Activated CD8-positive, alpha-beta T cell treated with anti-CD3 and anti-CD28 coated beads for 36 hours (primary cell): ENCODE measurements at regions not wholly inside any gene's neighbourhood (a gene's known extent, or its start where the extent isn't known, plus 50 kb on each side); places are given as distances from the start of the nearest gene placed in this dataset.

Experiments used
- ATAC-seq: fragments of 200-7000 bp; cut with Tn5 transposase; one replicate; pipeline ENCODE4 v1.10.0; 2021; ENCODE audit warnings: mild to moderate bottlenecking, moderate library complexity
- CTCF ChIA-PET: fragments of 350-600 bp; sonication (Branson Sonifier 250); formaldehyde crosslinking; loops from one replicate; lab custom pipeline; 2021; ENCODE audit warnings: antibody characterized with exemption; lab: Charles Lee
- POLR2A ChIA-PET: fragments of 350-600 bp; sonication (Branson Sonifier 250); formaldehyde crosslinking; loops from one replicate; lab custom pipeline; 2021; ENCODE audit warnings: antibody characterized with exemption; lab: Charles Lee
- DNase-seq: peaks from one replicate; pipeline ENCODE4 v3.0.0-alpha.2; 2020
- H3K27ac Mint-ChIP-seq: one replicate; pipeline ENCODE4 v1.8.0; 2021; ENCODE audit warnings: mild to moderate bottlenecking, mixed read lengths
- H3K27me3 Mint-ChIP-seq: one replicate; pipeline ENCODE4 v1.8.0; 2021; ENCODE audit warnings: mixed read lengths
- H3K36me3 Mint-ChIP-seq: one replicate; pipeline ENCODE4 v1.8.0; 2021; ENCODE audit warnings: low read depth, mixed read lengths
- H3K4me1 Mint-ChIP-seq: one replicate; pipeline ENCODE4 v1.8.0; 2021; ENCODE audit warnings: low read depth, mixed read lengths
- H3K4me3 Mint-ChIP-seq: one replicate; pipeline ENCODE4 v1.8.0; 2021; ENCODE audit warnings: mild to moderate bottlenecking, moderate library complexity, mixed read lengths
- H3K9me3 Mint-ChIP-seq: one replicate; pipeline ENCODE4 v1.8.0; 2021; ENCODE audit warnings: mixed read lengths
- CTCF ChIP-seq: fragments of 200-600 bp; IDR thresholded peaks from one replicate; pipeline ENCODE4 v1.8.0; 2022; ENCODE audit warnings: antibody characterized with exemption, mild to moderate bottlenecking
- intact Hi-C: fragments of 100-400 bp; cut with micrococcal nuclease; formaldehyde crosslinking; loops from one replicate; pipeline ENCODE4 v1.10.0; 2022

DNA sequence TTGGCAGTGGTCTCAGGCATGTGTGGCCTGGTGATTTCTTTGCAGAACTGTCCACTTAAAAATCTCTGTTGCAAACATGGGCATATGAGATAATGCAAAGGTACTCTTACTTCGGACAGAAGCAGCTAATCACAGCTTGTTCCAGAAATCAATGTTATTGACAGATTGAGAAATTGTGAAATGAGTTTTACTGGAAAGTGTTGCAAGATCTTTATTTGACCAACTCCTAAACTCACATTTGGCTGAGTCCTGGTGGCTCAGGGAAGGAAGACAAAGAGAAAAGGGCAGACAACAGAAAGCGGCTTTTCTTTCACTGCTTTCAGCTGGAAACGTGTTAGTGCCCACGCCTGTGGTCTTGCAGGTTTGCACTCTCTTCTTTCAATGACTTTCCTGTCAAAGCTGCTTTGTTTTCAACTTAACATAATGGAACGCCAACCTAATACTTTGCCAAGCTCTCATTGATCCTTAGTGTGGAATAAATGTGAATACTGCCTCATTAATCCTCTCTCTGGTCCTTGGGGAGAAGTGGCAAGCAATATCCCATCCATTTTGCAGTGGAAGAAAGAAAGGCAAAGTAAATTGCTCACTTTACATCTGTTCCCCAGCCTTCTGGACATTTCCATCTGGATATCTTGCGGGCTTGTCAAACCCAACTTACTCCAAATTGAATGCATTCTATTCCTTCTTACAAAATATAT is 586.4 kb downstream of the LRRC70 start:
- intact Hi-C loops: no loop called here
- no peak for TF ChIP-seq CTCF
- no peak overlapping the region for H3K4me3 Mint-ChIP-seq
- no peak for ATAC-seq
- ChIA-PET POLR2A (no interaction called here), CTCF (no interaction called here)
- no peaks in the 10 kb centered on the region for H3K4me1 Mint-ChIP-seq
- DNase-seq: no peak
- H3K36me3 Mint-ChIP-seq: no peaks in the 10 kb centered on the region
- H3K27me3 Mint-ChIP-seq: no peaks in the 10 kb centered on the region
- no peak overlapping the region for H3K27ac Mint-ChIP-seq
- peaks cover 2% of the 10 kb centered on the region for H3K9me3 Mint-ChIP-seq

- Mint-ChIP-seq H3K27me3 (no peaks in the 10 kb centered on the region), H3K4me3 (no peak overlapping the region), H3K9me3 (peaks cover 2% of the 10 kb centered on the region), H3K27ac (no peak overlapping the region), H3K36me3 (no peaks in the 10 kb centered on the region), H3K4me1 (no peaks in the 10 kb centered on the region)
- ChIA-PET POLR2A (no interaction called here), CTCF (no interaction called here)
- ATAC-seq (no peak), DNase-seq (no peak)
- intact Hi-C loops: no loop called here
- no peak for TF ChIP-seq CTCF
These were observed 585.7 kb downstream of the LRRC70 start for GRCh38 chr5:63164339-63164738.

GRCh38 chr5:63155310-63155631 is 576.7 kb downstream of the LRRC70 start:
- ATAC-seq (no peak), DNase-seq (no peak)
- no peaks in the 10 kb centered on the region for H3K27me3 Mint-ChIP-seq
- no peaks in the 10 kb centered on the region for H3K36me3 Mint-ChIP-seq
- no peak overlapping the region for H3K27ac Mint-ChIP-seq
- no peak overlapping the region for H3K4me3 Mint-ChIP-seq
- ChIA-PET CTCF (interaction anchor here (0.6 kb wide), 1 partner anchor 30 kb away, joined by 4 read pairs; no protein-coding TSS in a partner anchor), POLR2A (interaction anchor here (0.6 kb wide), 1 partner anchor 34 kb away, joined by 4 read pairs; no protein-coding TSS in a partner anchor)
- H3K9me3 Mint-ChIP-seq: no peaks in the 10 kb centered on the region
- TF ChIP-seq CTCF: no peak
- H3K4me1 Mint-ChIP-seq: no peaks in the 10 kb centered on the region
- intact Hi-C loops: no loop called here

GRCh38 chr5:63154476-63155309 is 576.1 kb downstream of the LRRC70 start:
- no peaks in the 10 kb centered on the region for H3K36me3 Mint-ChIP-seq
- intact Hi-C loops: no loop called here
- H3K9me3 Mint-ChIP-seq: no peaks in the 10 kb centered on the region
- DNase-seq: no peak
- no peaks in the 10 kb centered on the region for H3K4me1 Mint-ChIP-seq
- CTCF ChIA-PET: interaction anchor here (0.6 kb wide), 1 partner anchor 29 kb away, joined by 4 read pairs; no protein-coding TSS in a partner anchor
- H3K27ac Mint-ChIP-seq: no peak overlapping the region
- no peak for ATAC-seq
- POLR2A ChIA-PET: interaction anchor here (0.6 kb wide), 1 partner anchor 35 kb away, joined by 4 read pairs; no protein-coding TSS in a partner anchor
- no peak for TF ChIP-seq CTCF
- H3K4me3 Mint-ChIP-seq: no peak overlapping the region
- no peaks in the 10 kb centered on the region for H3K27me3 Mint-ChIP-seq

DNA sequence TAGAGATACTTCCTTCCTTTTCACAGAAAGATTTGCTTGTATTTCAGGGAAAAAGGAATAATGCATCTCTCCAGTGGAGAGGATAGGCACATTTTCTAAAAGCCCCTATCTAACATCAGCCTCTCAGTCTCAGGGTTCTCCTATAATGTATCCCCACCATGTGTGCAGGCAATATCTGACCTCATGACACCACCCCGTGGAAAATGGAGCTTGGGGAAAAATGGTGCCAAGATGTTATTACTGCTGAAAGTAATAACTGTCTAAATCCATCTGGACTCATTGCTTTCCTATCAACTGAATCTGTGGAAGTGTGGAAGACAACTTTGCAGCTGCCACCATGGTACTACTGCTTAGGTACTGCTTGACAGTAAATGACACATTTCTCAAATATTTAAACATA is 574.3 kb downstream of the LRRC70 start:
- H3K4me1 Mint-ChIP-seq: no peaks in the 10 kb centered on the region
- ATAC-seq (no peak), DNase-seq (no peak)
- H3K9me3 Mint-ChIP-seq: no peaks in the 10 kb centered on the region
- no peak overlapping the region for H3K27ac Mint-ChIP-seq
- H3K4me3 Mint-ChIP-seq: no peak overlapping the region
- ChIA-PET POLR2A (no interaction called here), CTCF (no interaction called here)
- no peak for TF ChIP-seq CTCF
- H3K27me3 Mint-ChIP-seq: no peaks in the 10 kb centered on the region
- H3K36me3 Mint-ChIP-seq: no peaks in the 10 kb centered on the region
- intact Hi-C loops: no loop called here
